ENCODE measurements at regions not wholly inside any gene's neighbourhood (a gene's known extent, or its start where the extent isn't known, plus 50 kb on each side); places are given as distances from the start of the nearest gene placed in this dataset.
"Not testable (repeated sequence)": the region's sequence is repeated elsewhere in the genome, so short reads cannot be mapped to it uniquely, and the experiment has no call there.

DNA sequence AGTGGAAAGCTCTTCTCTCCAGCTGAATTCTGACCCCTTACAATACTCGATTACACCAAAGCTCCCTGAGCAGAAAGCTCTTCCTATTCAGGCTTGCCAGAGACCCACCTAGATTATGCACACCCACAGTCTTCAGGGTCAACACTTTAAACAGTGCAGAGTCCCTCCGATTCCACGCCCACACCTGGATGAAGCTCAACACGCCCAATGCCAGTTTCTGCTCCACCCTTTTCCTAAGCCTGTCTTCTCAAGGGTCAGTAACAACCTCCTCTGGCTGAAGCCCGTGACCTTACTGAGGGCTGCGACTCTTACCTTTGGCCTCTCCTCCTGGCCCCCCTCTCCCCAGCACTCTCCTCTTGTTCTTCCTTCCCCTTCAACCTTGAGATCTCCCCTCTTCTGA, 492.0 kb upstream of the SALL3 start:
- H2AFZ ChIP-seq (ENCODE audit: low read depth, low read length): no peak overlapping the region
- no peak overlapping the region for H3K4me2 ChIP-seq (ENCODE audit: low read length, poor library complexity, severe bottlenecking)
- H3K23ac ChIP-seq (ENCODE audit: low read length in 2 of 2): no peak overlapping the region
- H3K36me3 ChIP-seq (ENCODE audit: control insufficient read depth in 1 of 2, insufficient read depth in 2 of 2, low read depth in 1 of 2, low read length in 2 of 2): no peaks in the 10 kb centered on the region
- no peak overlapping the region for H3K9ac ChIP-seq (ENCODE audit: low read length)
- no peak overlapping the region for H2BK15ac ChIP-seq (ENCODE audit: low read depth, poor library complexity, severe bottlenecking)
- no peak for DNase-seq
- H3K9me3 ChIP-seq (ENCODE audit: control insufficient read depth, low read length): peaks cover 17% of the 10 kb centered on the region
- H3K79me1 ChIP-seq (replicated peaks; ENCODE audit: low read length, poor library complexity, severe bottlenecking): no peaks in the 10 kb centered on the region
- H2BK12ac ChIP-seq (ENCODE audit: low read length in 2 of 2): no peak overlapping the region
- H2BK5ac ChIP-seq (ENCODE audit: low read depth, low read length, poor library complexity, severe bottlenecking): no peak overlapping the region
- H3K27ac ChIP-seq (ENCODE audit: low read length, poor library complexity, severe bottlenecking): no peak overlapping the region
- H3K18ac ChIP-seq (ENCODE audit: low read depth in 1 of 2, low read length in 2 of 2): no peak overlapping the region
- H3K4ac ChIP-seq (ENCODE audit: low read depth in 1 of 2, low read length in 2 of 2): no peak overlapping the region
- H3K4me3 ChIP-seq (ENCODE audit: insufficient read depth in 1 of 2, low read depth in 1 of 2, low read length in 2 of 2): no peak overlapping the region
- no peaks in the 10 kb centered on the region for H3K27me3 ChIP-seq (ENCODE audit: control insufficient read depth in 1 of 2, insufficient read depth in 1 of 2, low read length in 2 of 2)
- no peaks in the 10 kb centered on the region for H3K4me1 ChIP-seq (ENCODE audit: control insufficient read depth, insufficient read depth, low read depth, low read length)
- WGBS: 66% methylated on average over 6 of the region's 6 CpGs
- no peak overlapping the region for H3K14ac ChIP-seq (ENCODE audit: low read length in 2 of 2)
- no peak overlapping the region for H2AK5ac ChIP-seq (ENCODE audit: low read length, severe bottlenecking)
- H2BK120ac ChIP-seq (ENCODE audit: low read depth, low read length): no peak overlapping the region
- no peak overlapping the region for H4K8ac ChIP-seq (ENCODE audit: low read length)
- H4K91ac ChIP-seq (ENCODE audit: low read length): no peak overlapping the region

DNA sequence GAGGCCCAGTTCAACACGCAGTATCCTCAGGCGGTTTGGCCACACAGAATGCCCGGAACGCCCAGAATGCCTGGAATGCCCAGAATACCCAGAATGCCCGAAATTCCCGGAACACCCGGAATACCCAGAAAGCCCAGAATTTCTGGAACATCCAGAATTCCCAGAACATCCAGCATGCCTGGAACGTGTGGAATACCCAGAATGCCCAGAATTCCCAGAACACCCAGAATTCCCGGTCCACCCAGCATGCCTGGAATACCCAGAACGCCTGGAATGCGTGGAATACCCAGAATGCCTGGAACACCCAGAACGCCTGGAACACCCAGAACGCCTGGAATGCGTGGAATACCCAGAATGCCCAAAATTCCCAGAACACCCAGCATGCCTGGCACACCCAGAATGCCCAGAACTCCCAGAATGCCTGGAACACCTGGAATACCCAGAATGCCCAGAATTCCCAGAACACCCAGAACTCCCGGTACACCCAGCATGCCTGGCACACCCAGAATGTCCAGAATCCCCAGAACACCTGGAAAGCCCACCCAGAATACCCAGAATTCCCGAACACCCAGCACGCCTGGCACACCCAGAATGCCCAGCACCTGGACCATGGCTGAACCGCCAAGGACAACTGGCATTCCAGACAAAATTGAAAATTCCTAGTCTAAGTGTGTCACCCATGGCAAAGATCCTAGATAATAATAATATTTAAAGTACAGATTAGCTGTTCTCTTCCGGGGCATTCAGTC, 487.4 kb upstream of the SALL3 start:
- no peak overlapping the region for H4K91ac ChIP-seq (ENCODE audit: low read length)
- H2BK5ac ChIP-seq (ENCODE audit: low read depth, low read length, poor library complexity, severe bottlenecking): no peak overlapping the region
- H2AFZ ChIP-seq (ENCODE audit: low read depth, low read length): no peak overlapping the region
- no peaks in the 10 kb centered on the region for H3K36me3 ChIP-seq (ENCODE audit: control insufficient read depth in 1 of 2, insufficient read depth in 2 of 2, low read depth in 1 of 2, low read length in 2 of 2)
- no peak overlapping the region for H4K8ac ChIP-seq (ENCODE audit: low read length)
- H3K4me2 ChIP-seq (ENCODE audit: low read length, poor library complexity, severe bottlenecking): no peak overlapping the region
- 76% methylated on average over 17 of the region's 19 CpGs for WGBS
- no peak overlapping the region for H3K4me3 ChIP-seq (ENCODE audit: insufficient read depth in 1 of 2, low read depth in 1 of 2, low read length in 2 of 2)
- H3K9me3 ChIP-seq (ENCODE audit: control insufficient read depth, low read length): peaks cover 19% of the 10 kb centered on the region
- no peak overlapping the region for H2AK5ac ChIP-seq (ENCODE audit: low read length, severe bottlenecking)
- no peak overlapping the region for H3K23ac ChIP-seq (ENCODE audit: low read length in 2 of 2)
- H2BK15ac ChIP-seq (ENCODE audit: low read depth, poor library complexity, severe bottlenecking): no peak overlapping the region
- H3K18ac ChIP-seq (ENCODE audit: low read depth in 1 of 2, low read length in 2 of 2): no peak overlapping the region
- H3K27ac ChIP-seq (ENCODE audit: low read length, poor library complexity, severe bottlenecking): no peak overlapping the region
- H3K4me1 ChIP-seq (ENCODE audit: control insufficient read depth, insufficient read depth, low read depth, low read length): no peaks in the 10 kb centered on the region
- H2BK12ac ChIP-seq (ENCODE audit: low read length in 2 of 2): no peak overlapping the region
- DNase-seq: no peak
- H3K14ac ChIP-seq (ENCODE audit: low read length in 2 of 2): no peak overlapping the region
- H3K4ac ChIP-seq (ENCODE audit: low read depth in 1 of 2, low read length in 2 of 2): no peak overlapping the region
- H3K9ac ChIP-seq (ENCODE audit: low read length): no peak overlapping the region
- no peaks in the 10 kb centered on the region for H3K79me1 ChIP-seq (replicated peaks; ENCODE audit: low read length, poor library complexity, severe bottlenecking)
- H2BK120ac ChIP-seq (ENCODE audit: low read depth, low read length): no peak overlapping the region
- H3K27me3 ChIP-seq (ENCODE audit: control insufficient read depth in 1 of 2, insufficient read depth in 1 of 2, low read length in 2 of 2): no peaks in the 10 kb centered on the region

DNA sequence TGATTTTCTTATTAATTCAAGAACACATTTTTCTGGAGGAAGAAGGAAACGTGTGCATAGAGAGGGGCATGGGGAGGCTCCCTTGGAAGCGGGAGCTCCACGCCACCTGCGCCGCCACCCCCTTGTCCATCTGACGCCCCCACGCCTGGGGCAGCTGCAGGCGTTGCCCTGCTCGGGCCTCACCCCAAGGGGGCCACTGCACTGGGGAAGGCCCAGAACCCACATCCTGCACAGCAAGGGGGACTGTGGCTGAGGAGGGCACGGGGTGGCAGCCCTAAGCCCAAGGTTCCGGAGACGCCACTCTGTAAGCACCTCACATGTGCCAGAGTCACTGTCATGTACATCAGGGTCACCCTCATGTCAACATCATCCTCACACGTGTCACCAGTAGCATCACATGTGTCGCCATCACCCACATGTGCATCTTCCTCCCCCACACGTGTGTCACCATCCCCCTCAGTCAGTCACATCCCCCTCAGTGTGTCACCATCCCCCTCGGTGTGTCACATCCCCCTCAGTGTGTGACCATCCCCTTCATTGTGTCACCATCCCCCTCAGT, 486.7 kb upstream of the SALL3 start:
- Histone ChIP-seq H3K36me3 (ENCODE audit: control insufficient read depth in 1 of 2, insufficient read depth in 2 of 2, low read depth in 1 of 2, low read length in 2 of 2) (no peaks in the 10 kb centered on the region), H3K4me1 (ENCODE audit: control insufficient read depth, insufficient read depth, low read depth, low read length) (no peaks in the 10 kb centered on the region), H3K18ac (ENCODE audit: low read depth in 1 of 2, low read length in 2 of 2) (no peak overlapping the region), H3K14ac (ENCODE audit: low read length in 2 of 2) (no peak overlapping the region), H3K9me3 (ENCODE audit: control insufficient read depth, low read length) (peaks cover 19% of the 10 kb centered on the region), H3K9ac (ENCODE audit: low read length) (no peak overlapping the region), H3K27ac (ENCODE audit: low read length, poor library complexity, severe bottlenecking) (no peak overlapping the region), H3K4ac (ENCODE audit: low read depth in 1 of 2, low read length in 2 of 2) (no peak overlapping the region), H3K79me1 (replicated peaks; ENCODE audit: low read length, poor library complexity, severe bottlenecking) (no peaks in the 10 kb centered on the region), H3K4me2 (ENCODE audit: low read length, poor library complexity, severe bottlenecking) (no peak overlapping the region), H4K8ac (ENCODE audit: low read length) (no peak overlapping the region), H3K27me3 (ENCODE audit: control insufficient read depth in 1 of 2, insufficient read depth in 1 of 2, low read length in 2 of 2) (no peaks in the 10 kb centered on the region), H2AK5ac (ENCODE audit: low read length, severe bottlenecking) (no peak overlapping the region), H2BK12ac (ENCODE audit: low read length in 2 of 2) (no peak overlapping the region), H4K91ac (ENCODE audit: low read length) (no peak overlapping the region), H2BK120ac (ENCODE audit: low read depth, low read length) (no peak overlapping the region), H3K4me3 (ENCODE audit: insufficient read depth in 1 of 2, low read depth in 1 of 2, low read length in 2 of 2) (no peak overlapping the region), H2AFZ (ENCODE audit: low read depth, low read length) (no peak overlapping the region), H3K23ac (ENCODE audit: low read length in 2 of 2) (no peak overlapping the region), H2BK15ac (ENCODE audit: low read depth, poor library complexity, severe bottlenecking) (no peak overlapping the region), H2BK5ac (ENCODE audit: low read depth, low read length, poor library complexity, severe bottlenecking) (no peak overlapping the region)
- WGBS: 89% methylated on average over 16 of the region's 16 CpGs
- no peak for DNase-seq

DNA sequence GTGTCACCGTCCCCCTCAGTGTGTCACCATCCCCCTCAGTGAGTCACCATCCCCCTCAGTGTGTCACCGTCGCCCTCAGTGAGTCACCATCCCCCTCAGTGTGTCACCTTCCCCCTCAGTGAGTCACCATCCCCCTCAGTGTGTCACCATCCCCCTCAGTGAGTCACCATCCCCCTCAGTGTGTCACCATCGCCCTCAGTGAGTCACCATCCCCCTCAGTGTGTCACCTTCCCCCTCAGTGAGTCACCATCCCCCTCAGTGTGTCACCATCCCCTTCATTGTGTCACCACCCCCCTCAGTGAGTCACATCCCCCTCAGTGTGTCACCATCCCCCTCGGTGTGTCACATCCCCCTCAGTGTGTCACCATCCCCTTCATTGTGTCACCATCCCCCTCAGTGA, 486.1 kb upstream of the SALL3 start:
- H3K4ac ChIP-seq (ENCODE audit: low read depth in 1 of 2, low read length in 2 of 2); H4K8ac ChIP-seq (ENCODE audit: low read length); H2BK15ac ChIP-seq (ENCODE audit: low read depth, poor library complexity, severe bottlenecking); H4K91ac ChIP-seq (ENCODE audit: low read length); H3K36me3 ChIP-seq (ENCODE audit: control insufficient read depth in 1 of 2, insufficient read depth in 2 of 2, low read depth in 1 of 2, low read length in 2 of 2); H3K4me3 ChIP-seq (ENCODE audit: insufficient read depth in 1 of 2, low read depth in 1 of 2, low read length in 2 of 2); H3K4me2 ChIP-seq (ENCODE audit: low read length, poor library complexity, severe bottlenecking); H3K18ac ChIP-seq (ENCODE audit: low read depth in 1 of 2, low read length in 2 of 2); H3K14ac ChIP-seq (ENCODE audit: low read length in 2 of 2); H3K4me1 ChIP-seq (ENCODE audit: control insufficient read depth, insufficient read depth, low read depth, low read length); DNase-seq; H3K23ac ChIP-seq (ENCODE audit: low read length in 2 of 2); H2AK5ac ChIP-seq (ENCODE audit: low read length, severe bottlenecking); H2BK5ac ChIP-seq (ENCODE audit: low read depth, low read length, poor library complexity, severe bottlenecking); H2BK120ac ChIP-seq (ENCODE audit: low read depth, low read length); H3K27me3 ChIP-seq (ENCODE audit: control insufficient read depth in 1 of 2, insufficient read depth in 1 of 2, low read length in 2 of 2); H2BK12ac ChIP-seq (ENCODE audit: low read length in 2 of 2); H3K27ac ChIP-seq (ENCODE audit: low read length, poor library complexity, severe bottlenecking); H3K79me1 ChIP-seq (replicated peaks; ENCODE audit: low read length, poor library complexity, severe bottlenecking); H2AFZ ChIP-seq (ENCODE audit: low read depth, low read length); H3K9ac ChIP-seq (ENCODE audit: low read length): not testable (repeated sequence)
- 50% methylated on average over 2 of the region's 5 CpGs for WGBS
- peaks cover 17% of the 10 kb centered on the region for H3K9me3 ChIP-seq (ENCODE audit: control insufficient read depth, low read length)

All from mesenchymal stem cell (in vitro differentiated cells and primary cell).